SK-N-SH (cell line): ENCODE measurements at regions not wholly inside any gene's neighbourhood (a gene's known extent, or its start where the extent isn't known, plus 50 kb on each side); places are given as distances from the start of the nearest gene placed in this dataset.

Source experiments
- CTCF ChIA-PET: fragments of 300-600, 350-600 bp; formaldehyde crosslinking; extraction: SDS; loops from one replicate; lab custom pipeline; 2021; lab: Yijun Ruan, JAX
- POLR2A ChIA-PET: fragments of 350-600 bp; sonication (Branson Sonifier 250); formaldehyde crosslinking; extraction: SDS; loops from one replicate; lab custom pipeline; 2020; ENCODE audit warnings: antibody characterized with exemption, inconsistent platforms; lab: Yijun Ruan, JAX
- DNase-seq: peaks from one replicate; pipeline ENCODE4 v3.0.0; 2012
- H2AFZ ChIP-seq: fragments of 200-600 bp; sonication (generic); 2 replicates; pipeline ENCODE4 v1.8.1; 2016; ENCODE audit warnings: antibody characterized with exemption, mild to moderate bottlenecking, low read depth
- H3F3A ChIP-seq: fragments of 200-600 bp; sonication (generic); replicated peaks from 2 replicates; pipeline ENCODE3; 2016; ENCODE audit warnings: antibody characterized with exemption, mild to moderate bottlenecking; ENCODE audit not compliant: insufficient read depth
- H3K27ac ChIP-seq, 2 experiments: fragments of 200-500 bp in 1 of 2; fragments of 200-600 bp in 1 of 2; sonication (Bioruptor generic) in 1 of 2; sonication (generic), shearing (Covaris generic) in 1 of 2; 2 replicates each; pipeline versions ENCODE4 v1.5.1 to v1.6.1; 2014 to 2016; ENCODE audit warnings: low read depth in 2 of 2, inconsistent platforms in 1 of 2, low read length in 1 of 2, mild to moderate bottlenecking in 1 of 2, mixed read lengths in 1 of 2
- H3K27me3 ChIP-seq: fragments of 200-600 bp; sonication (generic), shearing (Covaris generic); 2 replicates; pipeline ENCODE4 v1.6.1; 2016; ENCODE audit warnings: mixed run types; ENCODE audit not compliant: insufficient read depth
- H3K36me3 ChIP-seq, 2 experiments: fragments of 200-500 bp in 1 of 2; fragments of 200-600 bp in 1 of 2; sonication (Bioruptor generic) in 1 of 2; sonication (generic) in 1 of 2; replicated peaks in 1 of 2; 2 replicates each; pipeline versions ENCODE3 to v1.5.1; 2014 to 2016; ENCODE audit warnings: low read length in 1 of 2, mild to moderate bottlenecking in 1 of 2; ENCODE audit not compliant: insufficient read depth in 2 of 2, control insufficient read depth in 1 of 2
- H3K4me1 ChIP-seq, 2 experiments: fragments of 200-500 bp in 1 of 2; fragments of 200-600 bp in 1 of 2; sonication (Bioruptor generic) in 1 of 2; sonication (generic), shearing (Covaris generic) in 1 of 2; 2 replicates each; pipeline versions ENCODE4 v1.5.1 to v1.6.1; 2014 to 2016; ENCODE audit warnings: low read depth in 1 of 2, low read length in 1 of 2, mixed run types in 1 of 2; ENCODE audit not compliant: insufficient read depth in 2 of 2, control insufficient read depth in 1 of 2
- H3K4me2 ChIP-seq: fragments of 200-600 bp; sonication (generic), shearing (Covaris generic); 2 replicates; pipeline ENCODE4 v1.6.1; 2017; ENCODE audit warnings: mixed run types
- H3K4me3 ChIP-seq, 2 experiments: fragments of 200-500 bp in 1 of 2; fragments of 200-600 bp in 1 of 2; sonication (Bioruptor generic) in 1 of 2; sonication (generic), shearing (Covaris generic) in 1 of 2; 2 replicates each; pipeline versions ENCODE4 v1.5.1 to v1.8.1; 2014 to 2016; ENCODE audit warnings: low read depth in 2 of 2, inconsistent platforms in 1 of 2, low read length in 1 of 2, mild to moderate bottlenecking in 1 of 2, mixed read lengths in 1 of 2, moderate library complexity in 1 of 2
- H3K79me2 ChIP-seq: fragments of 200-600 bp; sonication (generic); 2 replicates; pipeline ENCODE4 v1.8.1; 2017; ENCODE audit warnings: mild to moderate bottlenecking; ENCODE audit not compliant: insufficient read depth
- H3K9ac ChIP-seq: fragments of 200-600 bp; sonication (generic); 2 replicates; pipeline ENCODE4 v1.6.1; 2017; ENCODE audit warnings: mixed run types
- H3K9me2 ChIP-seq: fragments of 200-600 bp; sonication (generic); 2 replicates; pipeline ENCODE4 v1.6.1; 2017; ENCODE audit warnings: mixed run types
- H3K9me3 ChIP-seq: fragments of 200-600 bp; sonication (generic); 2 replicates; pipeline ENCODE4 v1.6.1; 2017; ENCODE audit warnings: mixed run types, mild to moderate bottlenecking, moderate library complexity
- H4K20me1 ChIP-seq: fragments of 200-600 bp; sonication (generic); 2 replicates; pipeline ENCODE4 v1.6.1; 2017; ENCODE audit warnings: mild to moderate bottlenecking, mixed run types; ENCODE audit not compliant: insufficient read depth
- CHD2 ChIP-seq: fragments of 150-350 bp; IDR thresholded peaks from 2 replicates; pipeline ENCODE4 v1.6.1; 2018; ENCODE audit warnings: low read length; ENCODE audit not compliant: partially characterized antibody
- EP300 ChIP-seq, 2 experiments: IDR thresholded peaks; 2 replicates each; pipeline versions ENCODE4 v1.4.0 to v1.6.1; 2012; ENCODE audit warnings: borderline replicate concordance in 1 of 2, low read depth in 1 of 2, low read length in 1 of 2
- EZH2phosphoT487 ChIP-seq: fragments of 200-600 bp; sonication (generic); IDR thresholded peaks from 2 replicates; pipeline ENCODE4 v1.6.1; 2017; ENCODE audit warnings: low read depth, mixed run types, mild to moderate bottlenecking, antibody characterized with exemption, moderate library complexity, borderline replicate concordance
- FOSL2 ChIP-seq: IDR thresholded peaks from 2 replicates; pipeline ENCODE4 v1.4.0; 2012; ENCODE audit warnings: low read depth, mild to moderate bottlenecking, moderate library complexity, borderline replicate concordance
- FOXJ3 ChIP-seq: sonication (generic); formaldehyde crosslinking; IDR thresholded peaks from 2 replicates; pipeline ENCODE4 v1.5.1; 2020; ENCODE audit warnings: mild to moderate bottlenecking, missing genetic modification reagents
- FOXM1 ChIP-seq: IDR thresholded peaks from 2 replicates; pipeline ENCODE4 v1.4.0; 2012; ENCODE audit warnings: low read depth, mild to moderate bottlenecking
- GABPA ChIP-seq: IDR thresholded peaks from 2 replicates; pipeline ENCODE4 v1.4.0; 2012; ENCODE audit warnings: low read depth, mild to moderate bottlenecking
- GATA2 ChIP-seq: sonication (generic); formaldehyde crosslinking; IDR thresholded peaks from 2 replicates; pipeline ENCODE4 v1.5.0; 2020; ENCODE audit warnings: mild to moderate bottlenecking, missing genetic modification reagents
- IRF3 ChIP-seq: fragments of 150-350 bp; IDR thresholded peaks from 2 replicates; pipeline ENCODE4 v1.6.1; 2016; ENCODE audit warnings: mild to moderate bottlenecking, low read depth, low read length
- JUND ChIP-seq: IDR thresholded peaks from 2 replicates; pipeline ENCODE4 v1.4.0; 2012
- MEF2A ChIP-seq: IDR thresholded peaks from 2 replicates; pipeline ENCODE4 v1.4.0; 2012; ENCODE audit warnings: low read depth, borderline replicate concordance
- MXI1 ChIP-seq: IDR thresholded peaks from 2 replicates; pipeline ENCODE4 v1.6.1; 2012; ENCODE audit warnings: mild to moderate bottlenecking, low read depth, low read length, improper control_type of control experiment
- NFIC ChIP-seq: IDR thresholded peaks from 2 replicates; pipeline ENCODE4 v1.4.0; 2012; ENCODE audit warnings: borderline replicate concordance
- NRF1 ChIP-seq: IDR thresholded peaks from 2 replicates; pipeline ENCODE4 v1.6.1; 2012; ENCODE audit warnings: low read depth, mild to moderate bottlenecking, low read length
- PBX3 ChIP-seq: IDR thresholded peaks from 2 replicates; pipeline ENCODE4; 2012
- POLR2AphosphoS5 ChIP-seq: IDR thresholded peaks from 2 replicates; pipeline ENCODE4 v1.6.1; 2012; ENCODE audit warnings: low read depth, low read length
- RAD21 ChIP-seq: IDR thresholded peaks from 2 replicates; pipeline ENCODE4 v1.6.1; 2012; ENCODE audit warnings: mild to moderate bottlenecking, low read length
- RCOR1 ChIP-seq: fragments of 150-350 bp; IDR thresholded peaks from 2 replicates; pipeline ENCODE4 v1.6.1; 2017; ENCODE audit warnings: antibody characterized with exemption, low read length
- RFX5 ChIP-seq: IDR thresholded peaks from 2 replicates; pipeline ENCODE4 v1.6.1; 2012; ENCODE audit warnings: mild to moderate bottlenecking, improper control_type of control experiment, low read length
- RXRA ChIP-seq: IDR thresholded peaks from 2 replicates; pipeline ENCODE4 v1.4.0; 2012; ENCODE audit warnings: low read depth, mild to moderate bottlenecking, borderline replicate concordance
- SIN3A ChIP-seq: IDR thresholded peaks from 2 replicates; pipeline ENCODE4 v1.6.1; 2012; ENCODE audit warnings: low read depth, mild to moderate bottlenecking, low read length, moderate library complexity, borderline replicate concordance
- SMC3 ChIP-seq: IDR thresholded peaks from 2 replicates; pipeline ENCODE4 v1.6.1; 2012; ENCODE audit warnings: low read depth, low read length, improper control_type of control experiment
- TAF1 ChIP-seq: IDR thresholded peaks from 2 replicates; pipeline ENCODE4 v1.6.1; 2012; ENCODE audit warnings: low read depth, mild to moderate bottlenecking, low read length, moderate library complexity, borderline replicate concordance
- TCF12 ChIP-seq: IDR thresholded peaks from 2 replicates; pipeline ENCODE4 v1.4.0; 2012
- TEAD4 ChIP-seq: IDR thresholded peaks from 2 replicates; pipeline ENCODE4 v1.4.0; 2012; ENCODE audit warnings: mild to moderate bottlenecking, borderline replicate concordance; ENCODE audit not compliant: insufficient read depth
- USF1 ChIP-seq: IDR thresholded peaks from 2 replicates; pipeline ENCODE4 v1.4.0; 2012; ENCODE audit warnings: low read depth, borderline replicate concordance
- USF2 ChIP-seq: fragments of 150-350 bp; IDR thresholded peaks from 2 replicates; pipeline ENCODE4 v1.6.1; 2017; ENCODE audit warnings: antibody characterized with exemption, low read length, low read depth, borderline replicate concordance
- YY1 ChIP-seq: IDR thresholded peaks from 2 replicates; pipeline ENCODE4 v1.4.0; 2012; ENCODE audit warnings: low read depth, mild to moderate bottlenecking
- WGBS: methylation state at CpG from one replicate; pipeline ENCODE4 v1.1.6; 2017; ENCODE audit warnings: low lambda C conversion rate; 5-methylcytosine and 5-hydroxymethylcytosine counted together
- TF ChIP-seq, protein P1 (sequence below): IDR thresholded peaks from 2 replicates; pipeline ENCODE4 v1.4.0; 2012; ENCODE audit warnings: low read depth
- TF ChIP-seq, protein P2 (sequence below): IDR thresholded peaks from 2 replicates; pipeline ENCODE4 v1.4.0; 2012; ENCODE audit warnings: low read depth, borderline replicate concordance

GRCh38 chr6:130587778-130588520 is 222.1 kb downstream of the TMEM200A start:
- POLR2A ChIA-PET: no interaction called here
- Histone ChIP-seq H4K20me1 (no peaks in the 10 kb centered on the region), H3K27ac (0 out of 4 replicates have a peak overlapping the region, but pooled peaks of 1 of the 2 experiments have one; percentile 18), H3K9ac (no peak overlapping the region), H3K4me2 (no peak overlapping the region), H3K4me3 (no peak overlapping the region), H3K27me3 (no peaks in the 10 kb centered on the region), H3F3A (peaks cover 16% of the 10 kb centered on the region), H3K4me1 (no peaks in the 10 kb centered on the region), H2AFZ (no peak overlapping the region), H3K79me2 (no peaks in the 10 kb centered on the region), H3K36me3 (no peaks in the 10 kb centered on the region), H3K9me2 (no peaks in the 10 kb centered on the region), H3K9me3 (no peaks in the 10 kb centered on the region)
- WGBS: 23% methylated on average over 2 of the region's 2 CpGs
- DNase-seq: no peak
- CTCF ChIA-PET: no interaction called here
- TF ChIP-seq YY1 (no peak), TAF1 (no peak), TCF12 (peak; percentile 55), EZH2phosphoT487 (no peak), POLR2AphosphoS5 (no peak), GABPA (no peak), SMC3 (no peak), TEAD4 (peak; percentile 38; the same call in 1 of the 2 replicates), RAD21 (no peak), SIN3A (no peak), FOXM1 (no peak), GATA2 (CRISPR knock-in tag) (no peak), RXRA (no peak), PBX3 (peak; percentile 73), RCOR1 (no peak), NFIC (peak; percentile 70), EP300 (IDR thresholded peaks at IDR 0.05; ENCODE audit: borderline replicate concordance in 1 of 2, low read depth in 1 of 2, low read length in 1 of 2) (peak in 1 of 2 experiments; percentile 61; a peak in 1 of 4 replicates), CHD2 (no peak), USF1 (no peak), NRF1 (no peak), USF2 (no peak), FOXJ3 (CRISPR knock-in tag) (no peak), MEF2A (no peak), FOSL2 (peak; percentile 38; the same call in 1 of the 2 replicates), IRF3 (no peak), MXI1 (no peak), RFX5 (no peak), JUND (peak; percentile 22)
- TF ChIP-seq, protein P1, sequence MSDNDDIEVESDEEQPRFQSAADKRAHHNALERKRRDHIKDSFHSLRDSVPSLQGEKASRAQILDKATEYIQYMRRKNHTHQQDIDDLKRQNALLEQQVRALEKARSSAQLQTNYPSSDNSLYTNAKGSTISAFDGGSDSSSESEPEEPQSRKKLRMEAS: no peak
- TF ChIP-seq, protein P2, sequence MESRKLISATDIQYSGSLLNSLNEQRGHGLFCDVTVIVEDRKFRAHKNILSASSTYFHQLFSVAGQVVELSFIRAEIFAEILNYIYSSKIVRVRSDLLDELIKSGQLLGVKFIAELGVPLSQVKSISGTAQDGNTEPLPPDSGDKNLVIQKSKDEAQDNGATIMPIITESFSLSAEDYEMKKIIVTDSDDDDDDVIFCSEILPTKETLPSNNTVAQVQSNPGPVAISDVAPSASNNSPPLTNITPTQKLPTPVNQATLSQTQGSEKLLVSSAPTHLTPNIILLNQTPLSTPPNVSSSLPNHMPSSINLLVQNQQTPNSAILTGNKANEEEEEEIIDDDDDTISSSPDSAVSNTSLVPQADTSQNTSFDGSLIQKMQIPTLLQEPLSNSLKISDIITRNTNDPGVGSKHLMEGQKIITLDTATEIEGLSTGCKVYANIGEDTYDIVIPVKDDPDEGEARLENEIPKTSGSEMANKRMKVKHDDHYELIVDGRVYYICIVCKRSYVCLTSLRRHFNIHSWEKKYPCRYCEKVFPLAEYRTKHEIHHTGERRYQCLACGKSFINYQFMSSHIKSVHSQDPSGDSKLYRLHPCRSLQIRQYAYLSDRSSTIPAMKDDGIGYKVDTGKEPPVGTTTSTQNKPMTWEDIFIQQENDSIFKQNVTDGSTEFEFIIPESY: no peak
